ENCODE measurements at regions not wholly inside any gene's neighbourhood (a gene's known extent, or its start where the extent isn't known, plus 50 kb on each side); places are given as distances from the start of the nearest gene placed in this dataset.

DNA sequence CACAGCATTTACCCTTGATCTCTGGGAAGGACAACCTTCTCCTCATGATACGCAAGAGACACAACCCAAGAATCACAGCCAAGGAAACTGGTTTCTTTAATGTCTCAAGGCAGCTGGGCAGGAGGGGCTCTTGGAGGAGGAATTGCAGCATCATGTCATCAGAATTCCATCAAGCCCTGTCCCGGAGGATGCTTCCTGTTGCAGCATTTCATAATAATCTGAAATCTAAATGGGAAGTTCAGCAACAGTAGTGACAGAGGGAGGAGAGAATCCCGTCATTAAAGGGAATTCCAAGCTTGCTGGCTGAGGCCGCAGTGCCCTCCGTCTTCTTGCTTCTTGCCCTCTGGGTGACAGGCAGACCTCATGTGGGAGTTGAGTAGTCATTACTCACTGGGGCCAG lies 192.7 kb downstream of the TENT4A start:
- ATAC-seq (no peak), DNase-seq (no peak)
- Mint-ChIP-seq H3K4me1 (ENCODE audit: low read depth) (no peaks in the 10 kb centered on the region), H3K9me3 (no peaks in the 10 kb centered on the region), H3K4me3 (no peak overlapping the region), H3K36me3 (ENCODE audit: insufficient read depth) (no peaks in the 10 kb centered on the region), H3K27me3 (ENCODE audit: low read depth) (peaks cover 4% of the 10 kb centered on the region)

GRCh38 chr5:6907320-6907918 lies 194.2 kb downstream of the TENT4A start:
- Mint-ChIP-seq H3K4me3 (no peak overlapping the region), H3K9me3 (no peaks in the 10 kb centered on the region), H3K4me1 (ENCODE audit: low read depth) (no peaks in the 10 kb centered on the region), H3K36me3 (ENCODE audit: insufficient read depth) (no peaks in the 10 kb centered on the region), H3K27me3 (ENCODE audit: low read depth) (peaks cover 4% of the 10 kb centered on the region)
- ATAC-seq (no peak), DNase-seq (no peak)

DNA sequence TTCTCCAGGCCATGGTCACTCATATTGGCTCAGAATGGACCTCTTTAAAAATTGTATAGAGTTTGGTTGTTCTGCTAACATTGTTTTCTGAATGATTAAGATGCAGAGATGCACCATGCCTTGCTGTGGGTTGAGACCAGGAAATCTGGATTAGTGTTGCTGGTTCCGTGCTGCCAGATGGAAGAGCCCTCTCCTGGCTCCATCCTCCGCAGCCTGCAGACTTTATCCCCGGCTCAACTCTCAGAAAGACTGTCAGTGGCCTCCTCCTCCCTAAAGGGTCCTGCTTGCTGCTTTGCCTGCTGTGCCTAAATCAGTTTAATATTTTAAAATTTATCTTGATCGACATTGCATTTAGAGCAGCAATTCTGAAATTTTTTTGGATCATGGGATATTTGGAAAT lies 196.7 kb downstream of the TENT4A start:
- H3K36me3 Mint-ChIP-seq (ENCODE audit: insufficient read depth) = no peaks in the 10 kb centered on the region
- no peaks in the 10 kb centered on the region for H3K4me1 Mint-ChIP-seq (ENCODE audit: low read depth)
- DNase-seq (no peak), ATAC-seq (no peak)
- no peak overlapping the region for H3K4me3 Mint-ChIP-seq
- peaks cover 6% of the 10 kb centered on the region for H3K27me3 Mint-ChIP-seq (ENCODE audit: low read depth)
- H3K9me3 Mint-ChIP-seq = no peaks in the 10 kb centered on the region

DNA sequence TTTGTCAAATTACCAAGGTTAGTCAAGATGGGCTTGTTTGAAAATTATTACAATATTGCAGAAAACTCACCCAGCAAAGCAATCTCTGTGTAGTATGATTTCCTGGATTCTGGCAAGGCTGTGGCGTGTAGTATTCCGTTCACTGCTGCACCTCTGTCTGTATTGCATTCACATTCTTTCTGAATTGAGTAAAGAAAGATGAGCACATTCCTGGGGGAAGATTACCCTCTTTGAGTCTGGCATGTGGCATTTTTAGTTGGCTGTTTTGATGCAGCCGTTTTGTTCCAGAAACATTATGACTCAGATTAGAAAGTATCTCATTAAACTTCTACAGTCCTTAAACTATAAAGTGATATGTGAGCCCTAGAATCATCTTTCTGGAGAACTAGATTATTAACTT lies 197.7 kb downstream of the TENT4A start:
- Mint-ChIP-seq H3K4me1 (ENCODE audit: low read depth) (no peaks in the 10 kb centered on the region), H3K36me3 (ENCODE audit: insufficient read depth) (no peaks in the 10 kb centered on the region), H3K9me3 (no peaks in the 10 kb centered on the region), H3K27me3 (ENCODE audit: low read depth) (peaks cover 6% of the 10 kb centered on the region), H3K4me3 (no peak overlapping the region)
- DNase-seq (no peak), ATAC-seq (no peak)

DNA sequence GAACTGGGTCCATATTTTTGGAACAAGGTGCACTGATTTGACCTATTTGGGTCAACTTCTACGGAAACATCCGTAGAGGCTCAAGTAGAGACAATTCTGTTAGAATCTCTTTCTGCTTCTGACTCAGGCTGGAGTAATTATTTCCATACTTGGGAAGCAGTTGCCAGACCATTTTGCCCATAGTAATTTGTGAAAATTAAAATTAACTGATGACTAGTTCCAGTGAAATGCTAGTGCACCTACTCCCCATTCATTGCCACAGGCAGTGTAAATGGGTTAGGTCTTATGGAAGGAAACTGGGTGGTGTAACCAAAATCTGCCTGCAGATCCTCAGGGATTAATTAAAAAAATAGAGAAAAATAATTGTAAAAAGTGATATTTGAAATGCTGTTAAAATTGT lies 201.1 kb downstream of the TENT4A start:
- no peak for DNase-seq
- H3K4me1 Mint-ChIP-seq (ENCODE audit: low read depth) = no peaks in the 10 kb centered on the region
- ATAC-seq = no peak
- no peaks in the 10 kb centered on the region for H3K36me3 Mint-ChIP-seq (ENCODE audit: insufficient read depth)
- H3K9me3 Mint-ChIP-seq = no peaks in the 10 kb centered on the region
- peaks cover 2% of the 10 kb centered on the region for H3K27me3 Mint-ChIP-seq (ENCODE audit: low read depth)
- H3K4me3 Mint-ChIP-seq = no peak overlapping the region

GRCh38 chr5:6915574-6915973 lies 202.3 kb downstream of the TENT4A start:
- ATAC-seq (no peak), DNase-seq (no peak)
- no peaks in the 10 kb centered on the region for H3K36me3 Mint-ChIP-seq (ENCODE audit: insufficient read depth)
- H3K4me3 Mint-ChIP-seq = no peak overlapping the region
- H3K9me3 Mint-ChIP-seq = no peaks in the 10 kb centered on the region
- no peaks in the 10 kb centered on the region for H3K4me1 Mint-ChIP-seq (ENCODE audit: low read depth)
- H3K27me3 Mint-ChIP-seq (ENCODE audit: low read depth) = peaks cover 2% of the 10 kb centered on the region

DNA sequence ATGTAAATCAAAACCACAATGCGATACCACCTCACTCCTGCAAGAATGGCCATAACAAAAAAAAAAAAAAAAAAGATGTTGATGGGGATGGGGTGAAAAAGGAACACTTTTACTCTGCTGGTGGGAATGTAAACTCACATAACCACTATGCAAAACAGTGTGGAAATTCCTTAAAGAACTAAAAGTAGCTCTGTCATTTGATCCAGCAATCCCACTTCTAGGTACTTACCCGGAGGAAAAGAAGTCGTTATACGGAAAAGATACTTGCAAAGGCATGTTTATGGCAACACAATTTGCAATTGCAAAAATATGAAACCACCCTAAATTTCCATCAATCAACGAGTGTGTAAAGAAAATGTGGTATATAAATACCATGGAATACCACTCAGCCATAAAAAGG lies 205.0 kb downstream of the TENT4A start:
- no peaks in the 10 kb centered on the region for H3K4me1 Mint-ChIP-seq (ENCODE audit: low read depth)
- DNase-seq (no peak), ATAC-seq (no peak)
- H3K4me3 Mint-ChIP-seq = no peak overlapping the region
- H3K36me3 Mint-ChIP-seq (ENCODE audit: insufficient read depth) = no peaks in the 10 kb centered on the region
- peaks cover 5% of the 10 kb centered on the region for H3K9me3 Mint-ChIP-seq
- peaks cover under 1% of the 10 kb centered on the region for H3K27me3 Mint-ChIP-seq (ENCODE audit: low read depth)

- ATAC-seq (no peak), DNase-seq (no peak)
- no peaks in the 10 kb centered on the region for H3K4me1 Mint-ChIP-seq (ENCODE audit: low read depth)
- peaks cover 5% of the 10 kb centered on the region for H3K9me3 Mint-ChIP-seq
- no peak overlapping the region for H3K4me3 Mint-ChIP-seq
- H3K27me3 Mint-ChIP-seq (ENCODE audit: low read depth) = no peaks in the 10 kb centered on the region
- no peaks in the 10 kb centered on the region for H3K36me3 Mint-ChIP-seq (ENCODE audit: insufficient read depth)
These were observed 207.5 kb downstream of the TENT4A start for GRCh38 chr5:6920628-6921256.

DNA sequence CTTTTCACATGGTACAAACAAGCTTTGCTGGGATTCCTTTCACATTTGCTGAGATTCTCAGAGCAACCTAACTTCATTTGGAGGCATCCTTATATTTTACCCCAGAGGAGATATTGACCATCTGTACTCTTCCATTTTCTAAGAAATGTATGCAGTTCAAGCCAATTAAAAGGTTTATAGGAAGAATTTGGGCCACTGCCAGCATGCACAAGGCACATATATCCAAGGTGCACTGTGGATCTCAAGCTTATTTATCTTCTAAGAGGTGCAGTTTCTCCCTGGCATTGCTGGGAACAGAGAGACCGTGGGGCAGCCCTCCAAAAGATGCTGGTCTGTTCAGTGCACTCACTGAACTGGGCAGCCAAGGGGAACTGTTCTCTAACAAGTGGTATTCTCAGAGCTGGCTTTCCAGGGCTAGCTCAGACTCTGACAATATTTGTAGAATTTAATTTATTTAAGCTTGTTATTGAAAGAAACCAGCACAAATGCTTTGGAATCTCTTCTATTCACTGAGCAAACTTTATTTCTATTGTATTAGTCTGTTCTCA lies 213.3 kb downstream of the TENT4A start:
- ATAC-seq = no peak

DNA sequence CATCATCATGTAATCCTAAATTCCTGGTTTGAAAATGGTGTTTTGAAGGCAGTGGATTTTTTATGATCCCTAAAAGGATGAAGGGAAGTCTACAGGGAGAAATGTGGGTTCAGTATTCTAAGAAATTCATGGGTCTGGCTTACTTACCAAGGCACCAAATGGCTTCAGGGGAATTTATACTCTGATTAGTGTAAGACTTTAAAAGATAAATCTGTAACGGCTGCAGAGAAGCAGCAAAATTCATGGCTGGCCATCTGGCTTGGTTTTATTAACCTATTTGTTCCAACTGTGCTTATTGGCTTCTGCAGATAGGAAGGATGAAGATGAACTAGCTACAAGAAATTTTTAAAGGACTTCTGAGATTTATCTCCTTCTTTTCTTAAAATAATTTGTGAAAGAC lies 222.8 kb downstream of the TENT4A start:
- no peaks in the 10 kb centered on the region for H3K9me3 Mint-ChIP-seq
- H3K4me3 Mint-ChIP-seq = no peak overlapping the region
- peaks cover 22% of the 10 kb centered on the region for H3K27me3 Mint-ChIP-seq (ENCODE audit: low read depth)
- no peak for DNase-seq
- no peaks in the 10 kb centered on the region for H3K36me3 Mint-ChIP-seq (ENCODE audit: insufficient read depth)
- no peaks in the 10 kb centered on the region for H3K4me1 Mint-ChIP-seq (ENCODE audit: low read depth)
- ATAC-seq = no peak

More for the DNA sequence above, 213.3 kb downstream of the TENT4A start:
- Mint-ChIP-seq H3K27me3 (ENCODE audit: low read depth) (no peaks in the 10 kb centered on the region), H3K4me3 (no peak overlapping the region), H3K9me3 (peaks cover 7% of the 10 kb centered on the region), H3K4me1 (ENCODE audit: low read depth) (no peaks in the 10 kb centered on the region), H3K36me3 (ENCODE audit: insufficient read depth) (no peaks in the 10 kb centered on the region)
- no peak for DNase-seq

- H3K4me1 Mint-ChIP-seq (ENCODE audit: low read depth) = no peaks in the 10 kb centered on the region
- H3K9me3 Mint-ChIP-seq = no peaks in the 10 kb centered on the region
- H3K36me3 Mint-ChIP-seq (ENCODE audit: insufficient read depth) = no peaks in the 10 kb centered on the region
- DNase-seq (no peak), ATAC-seq (no peak)
- H3K27me3 Mint-ChIP-seq (ENCODE audit: low read depth) = peaks cover 22% of the 10 kb centered on the region
- no peak overlapping the region for H3K4me3 Mint-ChIP-seq
These were observed 224.4 kb downstream of the TENT4A start for GRCh38 chr5:6937677-6938076.

- Mint-ChIP-seq H3K36me3 (ENCODE audit: insufficient read depth) (no peaks in the 10 kb centered on the region), H3K4me3 (no peak overlapping the region), H3K9me3 (no peaks in the 10 kb centered on the region), H3K4me1 (ENCODE audit: low read depth) (no peaks in the 10 kb centered on the region), H3K27me3 (ENCODE audit: low read depth) (peaks cover 15% of the 10 kb centered on the region)
- ATAC-seq = no peak
- no peak for DNase-seq
These were observed 228.4 kb downstream of the TENT4A start for GRCh38 chr5:6941631-6942030.

GRCh38 chr5:6943197-6944112 lies 230.2 kb downstream of the TENT4A start:
- no peaks in the 10 kb centered on the region for H3K4me1 Mint-ChIP-seq (ENCODE audit: low read depth)
- peaks cover 7% of the 10 kb centered on the region for H3K27me3 Mint-ChIP-seq (ENCODE audit: low read depth)
- no peaks in the 10 kb centered on the region for H3K9me3 Mint-ChIP-seq
- no peak for ATAC-seq
- no peak overlapping the region for H3K4me3 Mint-ChIP-seq
- no peak for DNase-seq
- no peaks in the 10 kb centered on the region for H3K36me3 Mint-ChIP-seq (ENCODE audit: insufficient read depth)

GRCh38 chr5:6948562-6948961 lies 235.3 kb downstream of the TENT4A start:
- Mint-ChIP-seq H3K4me1 (ENCODE audit: low read depth) (no peaks in the 10 kb centered on the region), H3K4me3 (no peak overlapping the region), H3K27me3 (ENCODE audit: low read depth) (peaks cover 7% of the 10 kb centered on the region), H3K9me3 (no peaks in the 10 kb centered on the region), H3K36me3 (ENCODE audit: insufficient read depth) (no peaks in the 10 kb centered on the region)
- DNase-seq (no peak), ATAC-seq (no peak)

Data from activated T-cell treated with anti-CD3 and anti-CD28 coated beads, Interleukin-2, amount 50 U/mL, for 4 hours (primary cell).